ENCODE measurements at regions not wholly inside any gene's neighbourhood (a gene's known extent, or its start where the extent isn't known, plus 50 kb on each side); places are given as distances from the start of the nearest gene placed in this dataset.

DNA sequence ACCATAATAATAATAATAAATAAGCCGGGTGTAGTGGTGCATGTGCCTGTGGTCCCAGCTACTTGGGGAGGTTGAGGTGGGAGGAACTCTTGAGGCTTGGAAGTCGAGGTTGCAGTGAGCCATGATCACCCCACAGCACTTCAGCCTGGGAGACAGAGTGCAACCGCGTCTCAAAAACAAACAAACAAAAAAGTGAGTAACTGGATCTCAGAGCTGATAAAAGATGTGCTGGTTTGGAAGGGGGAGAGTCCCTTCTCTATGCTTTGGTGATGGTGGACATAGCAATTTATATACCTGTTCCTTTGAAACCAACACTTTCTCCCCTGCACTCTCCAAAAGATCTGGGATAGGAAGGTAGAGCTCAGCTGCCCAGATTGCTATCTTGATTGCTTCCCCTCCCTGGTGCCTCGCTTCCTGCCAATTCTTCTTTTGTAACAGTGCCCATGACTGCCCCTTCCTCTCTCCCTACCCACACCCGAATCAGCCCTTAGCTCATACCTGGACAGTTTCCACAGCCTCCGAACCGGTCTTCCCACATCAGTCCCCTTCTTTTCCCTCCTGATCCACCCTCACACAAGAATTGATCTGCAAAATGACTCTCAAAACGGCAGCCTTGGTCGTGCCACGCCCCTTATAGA lies 55.1 kb upstream of the UBE2E1 start:
- TF ChIP-seq POLR2A (IDR thresholded peaks at IDR 0.05; ENCODE audit: low read depth, low read length) (no peak), TAF1 (IDR thresholded peaks at IDR 0.05; ENCODE audit: borderline replicate concordance, low read depth, low read length) (no peak), POLR2AphosphoS5 (IDR thresholded peaks at IDR 0.05; ENCODE audit: low read depth, low read length) (no peak)

Measured in GM12892 (cell line).